ENCODE measurements at regions not wholly inside any gene's neighbourhood (a gene's known extent, or its start where the extent isn't known, plus 50 kb on each side); places are given as distances from the start of the nearest gene placed in this dataset.
"Not testable (repeated sequence)": the region's sequence is repeated elsewhere in the genome, so short reads cannot be mapped to it uniquely, and the experiment has no call there.

DNA sequence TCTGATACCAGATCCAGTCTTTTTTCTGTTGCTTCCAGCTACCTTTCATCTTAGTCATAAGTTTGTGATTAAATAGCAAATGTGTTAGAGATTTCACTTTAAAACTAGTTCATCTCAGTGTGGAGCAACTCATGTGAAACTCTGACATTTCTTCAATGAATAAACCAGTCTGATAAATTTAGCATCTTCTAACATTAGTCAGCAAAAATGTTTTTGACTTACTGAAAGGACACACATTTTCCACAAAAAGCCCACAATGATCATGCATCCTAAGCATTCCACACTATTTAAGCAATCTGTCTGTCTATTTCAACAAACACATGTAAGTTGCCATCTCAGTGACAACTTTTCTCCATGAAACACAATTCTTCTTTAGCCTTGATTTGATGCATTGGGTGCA is 222.2 kb upstream of the SLC35B3 start:
- no peak for DNase-seq (ENCODE audit: low read depth in 4 of 4, low spot score in 2 of 4)

DNA sequence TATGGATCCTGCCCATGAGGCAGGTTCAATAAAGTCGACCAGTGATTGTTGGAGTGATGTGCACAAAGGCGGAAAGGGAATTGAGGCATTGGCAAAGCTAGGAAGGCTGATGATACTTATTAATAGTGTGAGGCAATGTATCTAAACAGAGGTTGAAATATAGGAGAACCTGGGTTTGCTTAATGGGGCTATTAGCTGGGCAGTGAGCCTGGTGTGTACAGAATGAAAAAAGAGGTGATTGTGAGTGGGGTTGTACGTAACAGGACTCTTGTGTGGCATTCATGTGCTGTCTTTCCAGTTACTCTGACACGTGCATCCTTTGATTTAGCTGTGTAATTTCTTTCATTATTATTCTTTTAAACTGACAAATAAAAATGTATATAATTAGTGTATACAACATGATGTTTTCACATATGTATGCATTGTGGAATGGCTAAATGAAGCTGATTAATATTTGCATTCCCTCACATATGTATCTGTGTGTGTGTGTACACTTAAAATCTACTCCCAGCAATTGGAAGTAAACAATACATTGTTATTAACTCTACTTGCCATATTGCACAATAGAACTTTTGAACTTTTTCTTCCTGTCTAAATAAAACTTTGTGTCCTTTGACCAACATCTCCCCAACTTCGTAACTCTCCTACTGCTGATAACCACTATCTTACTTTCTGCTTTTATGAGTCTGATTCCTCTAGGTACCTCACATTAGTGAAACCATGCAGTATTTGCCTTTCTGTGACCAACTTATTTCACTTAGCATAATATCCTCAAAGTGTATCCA is 220.5 kb upstream of the SLC35B3 start:
- DNase-seq (ENCODE audit: low read depth in 4 of 4, low spot score in 2 of 4) = no peak

DNA sequence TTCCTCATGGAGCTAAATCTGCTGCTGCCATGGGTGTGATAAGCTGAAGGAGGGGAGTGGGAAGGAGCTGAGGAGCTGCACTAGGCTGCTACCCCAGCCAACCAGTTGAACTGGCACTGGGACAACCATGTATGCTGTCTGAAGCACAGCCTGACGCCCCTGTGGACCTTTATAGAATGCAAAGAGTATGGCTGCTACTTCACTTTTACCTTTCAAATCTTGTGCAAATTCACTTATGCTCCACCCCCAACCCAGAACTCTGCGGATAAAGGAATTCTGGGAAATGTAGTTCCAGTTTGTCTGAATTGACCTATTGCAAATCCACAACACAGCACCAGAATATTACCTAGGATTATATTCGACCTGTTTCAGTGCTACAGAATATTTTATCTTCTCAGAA is 217.4 kb upstream of the SLC35B3 start:
- DNase-seq (ENCODE audit: low read depth in 4 of 4, low spot score in 2 of 4) = no peak

DNA sequence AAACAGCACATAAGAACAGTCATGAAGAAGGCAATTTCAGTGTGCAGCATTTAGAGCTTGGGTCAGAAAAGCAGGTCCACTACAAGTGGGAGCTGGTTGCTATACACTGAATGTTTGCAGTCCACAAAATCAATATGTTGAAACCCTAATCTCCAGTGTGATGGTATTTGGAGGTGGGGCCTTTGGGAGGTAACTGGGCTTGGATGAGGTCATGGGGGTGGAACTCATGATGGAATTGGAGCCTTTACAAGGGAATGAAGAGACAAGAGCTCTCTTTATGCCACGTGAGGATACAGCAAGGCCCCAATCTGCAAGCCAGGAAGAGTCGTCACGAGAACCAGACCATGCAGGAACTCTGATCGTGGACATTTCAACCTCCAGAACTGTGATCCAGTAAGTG is 216.7 kb upstream of the SLC35B3 start:
- no peak for DNase-seq (ENCODE audit: low read depth in 4 of 4, low spot score in 2 of 4)

DNA sequence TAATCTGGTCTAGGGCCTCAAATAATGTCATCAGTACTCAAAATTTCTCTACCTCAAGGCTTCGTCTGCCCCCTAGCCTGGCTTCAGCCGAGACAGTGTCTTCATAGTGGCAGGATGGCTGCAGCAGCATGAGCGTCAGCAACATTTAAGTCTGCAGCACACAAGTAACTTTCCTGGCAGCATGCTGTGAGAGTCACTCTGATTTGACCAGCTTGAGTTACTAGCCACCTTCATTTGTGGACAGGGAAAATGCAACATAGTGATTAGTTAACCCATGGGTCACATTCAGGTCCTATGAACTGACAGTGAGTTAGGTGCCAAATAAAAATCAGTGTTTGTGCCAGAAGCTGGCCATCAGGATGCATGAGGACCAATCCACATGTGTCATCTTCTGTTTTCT is 209.9 kb upstream of the SLC35B3 start:
- no peak for DNase-seq (ENCODE audit: low read depth in 4 of 4, low spot score in 2 of 4)

DNA sequence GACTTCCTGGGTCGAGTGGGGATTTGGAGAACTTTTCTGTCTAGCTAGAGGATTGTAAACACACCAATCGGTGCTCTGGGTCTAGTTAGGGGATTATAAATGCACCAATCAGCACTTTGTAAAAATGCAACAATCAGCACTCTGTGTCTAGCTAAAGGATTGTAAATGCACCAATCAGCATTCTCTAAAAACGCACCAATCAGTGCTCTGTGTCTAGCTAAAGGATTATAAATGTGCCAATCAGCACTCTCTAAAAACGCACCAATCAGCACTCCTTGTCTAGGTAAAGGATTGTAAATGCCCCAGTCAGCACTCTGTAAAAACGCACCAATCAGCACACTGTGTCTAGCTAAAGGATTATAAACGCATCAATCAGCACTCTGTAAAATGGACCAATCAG is 209.0 kb upstream of the SLC35B3 start:
- no peak for DNase-seq (ENCODE audit: low read depth in 4 of 4, low spot score in 2 of 4)

DNA sequence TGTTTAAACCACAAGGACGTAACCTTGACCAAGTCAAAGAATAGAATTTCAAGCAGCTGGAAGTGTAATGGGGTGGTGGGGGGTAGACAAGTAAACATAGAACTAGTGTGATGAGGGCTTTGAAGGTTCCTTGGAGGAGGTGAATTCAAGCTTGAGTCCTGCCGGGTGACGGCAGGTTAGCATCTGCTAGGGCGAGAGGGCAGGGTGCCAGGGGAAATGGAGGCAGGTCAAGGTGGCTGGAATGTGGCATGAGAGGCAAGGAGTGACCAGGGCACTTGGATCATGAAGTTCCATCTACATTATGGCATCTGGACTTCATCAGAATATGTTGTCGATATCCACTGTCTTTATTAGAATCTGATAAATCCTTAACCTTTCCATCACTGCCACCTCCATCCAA is 207.5 kb upstream of the SLC35B3 start:
- DNase-seq (ENCODE audit: low read depth in 4 of 4, low spot score in 2 of 4) = no peak

DNA sequence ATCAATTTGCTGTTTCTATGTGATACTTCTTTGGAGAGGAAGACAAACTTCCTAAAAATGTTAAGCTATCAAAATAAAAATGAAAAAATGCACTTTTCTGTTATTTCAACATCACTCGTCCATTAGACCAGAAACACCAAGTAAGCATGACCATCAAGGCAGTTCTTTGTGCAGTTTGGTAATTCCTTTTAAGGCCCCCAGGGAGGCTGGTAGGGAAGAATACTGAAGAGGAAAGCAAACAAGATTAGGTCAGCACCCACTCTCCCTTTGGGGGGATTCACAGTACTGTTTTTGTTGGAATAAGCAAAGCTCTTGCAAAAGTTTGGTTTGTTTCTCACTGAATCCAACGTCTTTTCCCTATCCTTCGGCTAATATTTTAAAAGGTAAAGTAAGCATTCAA is 206.8 kb upstream of the SLC35B3 start:
- no peak for DNase-seq (ENCODE audit: low read depth in 4 of 4, low spot score in 2 of 4)

DNA sequence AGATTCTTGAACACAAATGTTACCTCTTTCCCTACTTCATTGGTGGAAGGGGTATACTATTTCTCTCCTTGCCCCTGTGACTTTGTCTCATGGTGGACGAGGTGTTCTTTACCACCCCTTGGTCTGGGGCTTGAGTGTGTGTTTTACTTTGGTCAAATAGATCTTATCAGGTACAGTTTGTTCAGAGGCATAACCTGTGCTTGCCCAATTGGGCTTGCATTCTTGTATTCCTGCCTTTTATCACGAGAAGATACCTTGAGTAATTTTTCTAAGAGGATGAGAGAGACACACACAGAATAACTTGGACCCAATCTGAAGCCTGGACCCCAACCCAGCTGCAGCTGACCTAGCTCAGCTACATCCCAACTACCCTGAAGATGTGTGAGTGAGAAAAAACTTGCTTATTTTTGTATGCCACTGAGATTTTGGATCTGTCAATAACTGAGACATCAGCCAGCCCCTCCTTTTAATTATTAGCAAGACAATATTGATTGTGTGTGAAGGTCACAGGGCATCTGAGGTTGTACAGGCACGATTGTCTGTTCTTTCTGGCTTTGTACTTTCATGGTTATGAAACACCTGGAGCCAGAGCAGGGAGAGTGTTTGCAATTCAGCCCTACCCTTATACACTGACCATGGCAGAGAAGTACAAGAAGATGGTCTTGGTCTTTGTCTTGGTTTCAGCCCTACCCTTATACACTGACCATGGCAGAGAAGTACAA is 204.7 kb upstream of the SLC35B3 start:
- DNase-seq (ENCODE audit: low read depth in 4 of 4, low spot score in 2 of 4) = no peak

DNA sequence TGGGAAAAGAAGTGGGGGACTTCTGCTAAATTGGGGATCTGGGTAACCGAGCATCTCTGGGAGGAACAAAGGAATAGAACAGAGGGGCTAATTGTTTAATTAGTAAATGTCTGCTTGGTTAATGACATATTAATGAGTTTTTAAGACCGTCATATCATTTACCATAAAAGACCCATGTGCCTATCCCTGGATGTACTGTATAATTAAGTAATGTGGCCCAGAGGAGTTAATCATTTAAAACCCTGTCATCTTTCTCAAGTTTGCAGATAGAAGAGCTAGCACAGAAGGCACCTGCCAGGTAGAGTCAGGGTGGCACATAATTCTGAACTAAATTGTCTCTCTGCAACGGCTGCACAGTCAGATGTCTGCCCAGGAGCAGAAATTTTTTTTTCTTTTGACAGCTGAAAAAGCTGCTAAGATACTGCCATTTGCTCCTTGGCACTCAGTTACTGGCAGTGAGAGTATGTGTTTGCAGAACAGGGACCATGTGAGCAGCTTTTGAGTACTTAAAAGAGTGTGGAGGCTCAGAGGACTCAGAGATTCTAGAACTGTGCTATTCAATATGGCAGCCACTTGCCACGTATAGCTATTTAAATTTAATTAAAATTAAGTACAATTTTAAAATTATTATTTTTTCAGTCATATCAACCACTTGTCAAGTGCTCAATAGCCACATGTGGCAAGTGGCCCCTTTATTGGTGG is 202.7 kb upstream of the SLC35B3 start:
- DNase-seq (ENCODE audit: low read depth in 4 of 4, low spot score in 2 of 4) = no peak

DNA sequence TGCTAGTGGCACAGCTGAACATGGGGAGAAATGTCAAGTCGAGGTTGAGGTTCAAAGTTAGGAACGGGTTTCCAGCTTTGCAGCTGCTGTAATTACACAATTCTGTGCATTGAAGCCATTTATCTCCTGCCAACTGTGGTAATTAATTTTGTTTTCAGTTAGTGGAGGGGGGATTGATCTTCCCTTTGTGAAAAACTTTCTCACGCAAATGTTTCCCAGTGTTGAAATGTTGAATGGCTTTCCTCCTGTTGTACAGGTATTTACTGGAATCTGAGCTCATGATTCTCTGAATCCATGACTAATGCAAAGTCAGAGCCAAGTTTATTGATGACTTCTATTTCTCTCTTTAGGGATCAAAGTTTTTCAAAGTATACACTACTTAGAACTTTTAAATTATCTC is 198.4 kb upstream of the SLC35B3 start:
- no peak for DNase-seq (ENCODE audit: low read depth in 4 of 4, low spot score in 2 of 4)

DNA sequence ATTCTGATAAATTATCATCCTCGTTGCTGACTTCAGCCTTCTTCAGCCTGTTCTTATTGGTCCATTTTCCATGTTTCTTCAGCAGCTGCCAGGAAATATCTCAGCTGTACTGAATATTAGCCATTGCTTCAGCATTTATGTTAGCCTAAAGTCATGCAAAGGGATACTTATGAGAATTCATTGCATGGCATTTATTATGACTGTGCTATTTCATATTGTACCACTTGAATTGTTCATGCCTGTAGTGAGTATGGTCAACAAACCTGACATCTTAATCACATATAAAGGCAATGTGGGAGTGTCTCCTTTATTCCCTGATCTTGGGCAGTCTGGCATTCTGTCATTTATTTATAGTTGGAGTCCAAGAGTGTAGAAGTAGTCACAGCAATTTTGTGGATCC is 193.4 kb upstream of the SLC35B3 start:
- DNase-seq (ENCODE audit: low read depth in 4 of 4, low spot score in 2 of 4) = no peak

DNA sequence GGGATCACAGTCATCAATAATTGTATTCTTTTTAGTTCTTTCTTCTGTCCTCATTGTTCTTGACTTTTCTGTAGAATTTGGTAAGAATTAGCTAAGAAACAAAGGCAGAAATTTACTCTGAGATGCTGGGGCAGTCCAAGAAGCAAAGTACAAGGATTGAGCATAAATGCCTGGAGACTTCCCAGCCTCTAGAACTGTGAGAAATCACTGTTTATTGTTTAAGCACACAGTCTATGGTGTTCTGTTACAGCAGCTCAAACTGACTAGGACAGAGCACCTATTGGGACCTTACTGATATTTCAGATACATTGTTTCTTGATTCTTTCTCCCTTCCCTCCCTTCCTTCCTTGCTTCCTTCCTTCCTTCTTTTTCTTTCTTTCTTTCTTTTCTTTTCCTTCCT is 192.7 kb upstream of the SLC35B3 start:
- DNase-seq (ENCODE audit: low read depth in 4 of 4, low spot score in 2 of 4) = no peak

DNA sequence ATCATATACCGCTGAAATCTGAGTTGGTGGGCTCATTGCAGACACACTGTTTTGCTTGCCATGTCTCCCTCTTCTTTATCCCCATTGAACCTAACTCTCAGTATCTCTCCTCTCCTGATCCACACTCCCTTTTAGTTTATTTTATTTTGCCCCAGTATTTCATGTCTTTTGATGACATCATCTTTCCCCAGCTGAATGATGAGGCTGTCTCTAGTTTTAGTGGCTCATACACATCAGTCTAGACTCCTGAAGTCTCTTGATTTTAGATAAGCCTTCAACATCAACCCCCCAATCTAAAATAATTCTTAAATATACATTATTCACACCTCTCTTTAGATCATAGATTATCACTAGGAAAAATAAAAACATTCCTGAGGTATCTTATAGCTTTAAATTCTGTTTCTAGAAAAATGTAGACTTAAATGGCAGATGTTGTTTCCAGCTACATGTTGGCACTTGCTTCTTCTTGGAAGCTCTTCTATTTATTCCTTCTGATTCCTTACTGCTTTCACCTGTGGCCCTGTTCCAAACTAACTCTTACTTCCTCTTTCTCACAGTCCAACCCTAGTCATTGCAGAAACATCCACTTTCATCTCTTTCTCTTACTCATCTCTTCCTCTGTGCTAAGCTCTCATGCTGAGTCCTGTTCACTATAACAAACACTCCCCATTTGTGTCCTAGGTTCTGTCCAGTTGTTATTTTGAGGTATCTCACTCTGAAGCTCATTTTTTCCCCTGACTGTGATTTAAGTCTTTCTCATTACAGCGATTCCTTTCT is 191.9 kb upstream of the SLC35B3 start:
- DNase-seq (ENCODE audit: low read depth in 4 of 4, low spot score in 2 of 4) = no peak

DNA sequence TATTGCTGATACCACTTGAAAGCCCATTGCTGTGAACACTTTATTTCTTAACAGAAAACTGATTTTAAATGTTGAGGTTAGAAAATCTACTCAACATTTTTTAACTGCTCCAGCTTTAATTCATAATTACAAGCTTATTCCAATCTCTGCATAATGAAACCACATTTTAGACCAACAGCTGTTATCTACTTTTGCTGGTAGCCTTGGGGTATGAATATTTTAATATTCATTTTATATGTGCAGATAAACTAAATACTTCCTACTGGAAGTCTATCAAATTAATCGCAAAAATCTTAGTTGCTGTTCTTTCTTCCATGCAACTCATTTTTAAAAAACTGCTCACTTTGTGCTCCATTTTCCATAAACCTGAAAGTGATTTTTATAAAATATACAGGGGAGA is 189.3 kb upstream of the SLC35B3 start:
- DNase-seq (ENCODE audit: low read depth in 4 of 4, low spot score in 2 of 4) = no peak

DNA sequence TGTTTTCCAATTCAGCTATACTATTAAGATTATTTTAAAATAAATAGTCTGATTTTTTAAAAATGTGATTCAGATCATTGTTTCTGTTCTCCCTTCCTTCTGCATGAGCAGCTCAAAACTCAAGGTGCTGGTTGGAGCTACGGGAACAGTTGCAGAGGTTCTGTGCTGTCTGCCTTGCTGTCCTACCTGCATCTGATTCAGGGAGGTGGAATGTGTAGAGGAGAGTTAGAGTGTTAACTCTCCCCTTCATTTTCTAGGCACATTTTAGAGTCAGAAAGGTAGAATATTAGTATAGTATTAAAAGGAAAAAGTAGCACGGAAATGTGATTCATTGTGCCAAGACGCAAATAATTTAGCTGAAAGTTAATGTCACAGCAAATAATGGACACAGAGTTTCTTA is 188.1 kb upstream of the SLC35B3 start:
- DNase-seq (ENCODE audit: low read depth in 4 of 4, low spot score in 2 of 4) = no peak

DNA sequence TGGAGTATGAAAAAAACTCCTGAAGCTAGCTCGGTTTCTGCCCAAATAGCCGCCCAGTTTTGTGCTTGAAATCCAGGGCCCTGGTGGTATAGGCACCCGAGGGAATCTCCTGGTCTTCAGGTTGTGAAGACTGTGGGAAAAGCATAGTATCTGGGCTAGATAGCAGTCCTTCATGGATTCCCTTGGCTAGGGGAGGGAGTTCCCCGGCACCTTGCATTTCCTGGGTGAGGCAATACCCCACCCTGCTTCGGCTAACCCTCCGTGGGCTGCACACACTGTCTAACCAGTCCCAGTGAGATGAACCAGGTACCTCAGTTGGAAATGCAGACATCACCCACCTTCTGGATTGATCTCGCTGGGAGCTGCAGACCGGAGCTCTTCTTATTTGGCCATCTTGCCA is 184.5 kb upstream of the SLC35B3 start:
- DNase-seq (ENCODE audit: low read depth in 4 of 4, low spot score in 2 of 4) = no peak

DNA sequence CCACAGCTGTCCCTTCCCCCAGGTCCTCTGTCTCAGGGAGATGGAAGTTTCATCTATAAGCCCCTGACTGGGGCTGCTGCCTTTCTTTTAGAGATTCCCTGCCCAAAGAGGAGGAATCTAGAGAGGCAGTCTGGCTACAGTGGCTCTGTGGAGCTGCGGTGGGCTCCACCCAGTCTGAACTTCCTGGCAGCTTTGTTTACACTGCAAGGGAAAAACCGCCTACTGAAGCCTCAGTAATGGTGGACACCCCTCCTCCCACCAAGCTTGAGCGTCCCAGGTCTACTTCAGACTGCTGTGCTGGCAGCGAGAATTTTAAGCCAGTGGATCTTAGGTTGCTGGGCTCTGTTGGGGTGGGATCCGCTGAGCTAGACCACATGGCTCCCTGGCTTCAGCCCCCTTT is 184.1 kb upstream of the SLC35B3 start:
- DNase-seq (ENCODE audit: low read depth in 4 of 4, low spot score in 2 of 4) = not testable (repeated sequence)

DNA sequence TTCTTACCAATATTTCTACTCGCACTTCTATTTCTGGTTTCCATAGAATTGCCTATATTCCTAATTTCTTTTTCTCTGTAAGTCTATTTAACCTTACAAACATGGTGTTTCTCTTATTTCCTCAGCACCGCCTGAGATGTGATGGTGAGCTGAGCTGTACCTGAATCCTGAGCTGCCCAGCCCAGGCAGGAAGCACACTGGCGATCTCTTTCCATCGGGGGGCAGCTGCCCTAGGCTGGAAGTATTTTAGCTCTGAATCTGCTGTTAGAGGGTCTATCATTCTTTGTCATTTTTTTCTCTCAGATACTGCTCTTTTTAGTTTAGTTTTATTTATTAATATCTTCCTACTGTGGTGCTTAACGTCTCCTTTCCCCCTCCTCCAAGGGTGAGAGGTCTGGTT is 173.4 kb upstream of the SLC35B3 start:
- no peak for DNase-seq (ENCODE audit: low read depth in 4 of 4, low spot score in 2 of 4)

DNA sequence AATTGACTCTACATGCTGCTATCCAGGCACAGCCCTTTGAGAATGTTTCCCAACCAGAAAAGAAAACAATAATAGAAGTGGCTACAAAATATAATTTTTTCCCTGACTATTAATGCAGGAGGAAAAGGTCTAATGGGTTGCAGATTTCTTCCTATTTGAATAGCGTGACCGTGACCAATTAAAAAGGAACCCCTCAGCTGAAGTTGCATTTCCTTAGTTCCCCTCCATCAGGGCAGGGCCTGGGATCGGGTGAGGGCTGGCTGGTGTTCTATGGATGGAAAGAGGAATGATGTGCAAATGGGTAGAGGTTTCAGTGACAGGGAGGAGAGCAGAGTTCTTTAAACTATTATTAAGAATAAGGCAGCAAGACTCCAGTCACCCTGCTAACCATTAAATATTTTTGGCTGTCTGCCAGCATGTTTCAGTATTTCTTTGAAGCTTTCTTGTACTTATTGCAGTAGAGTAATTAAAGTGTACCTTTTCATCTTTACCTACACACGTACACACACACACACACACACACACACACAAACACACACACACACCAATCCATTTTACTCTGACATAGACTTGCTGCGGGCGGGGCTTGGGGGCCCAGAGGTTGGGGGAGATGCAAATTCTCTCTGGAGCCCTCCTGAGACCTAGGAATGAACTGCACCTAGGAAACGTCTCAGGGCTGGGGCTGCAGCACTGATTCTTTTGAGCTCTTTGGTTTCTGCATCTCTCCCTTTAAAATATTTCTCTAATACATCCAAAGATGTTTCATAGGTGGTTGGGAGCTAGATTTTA is 154.8 kb upstream of the SLC35B3 start:
- DNase-seq (ENCODE audit: low read depth in 4 of 4, low spot score in 2 of 4) = peak in 2 of 4 donors; percentile 10 to 13
